ENCODE measurements at regions not wholly inside any gene's neighbourhood (a gene's known extent, or its start where the extent isn't known, plus 50 kb on each side); places are given as distances from the start of the nearest gene placed in this dataset.

DNA sequence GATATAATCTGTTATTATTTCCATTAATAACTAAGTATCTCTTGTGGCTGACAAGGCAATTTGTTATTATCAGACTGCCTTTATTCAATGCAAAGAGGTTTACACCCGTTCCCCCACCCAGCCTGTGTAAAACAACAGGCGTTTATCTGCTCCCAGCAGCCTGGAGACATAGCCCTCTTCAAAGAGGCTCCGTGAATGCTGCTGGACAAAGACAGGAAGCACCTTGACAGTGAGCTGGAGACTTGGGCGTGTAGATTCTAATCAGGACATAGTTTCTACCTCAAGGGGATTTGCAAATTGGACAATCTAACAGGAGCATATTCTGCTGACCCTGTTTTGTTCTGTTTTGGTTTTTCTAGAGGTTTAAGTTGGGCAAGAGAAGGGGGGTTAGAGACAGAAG lies 733.0 kb upstream of the KIRREL3 start:
- DNase-seq (ENCODE audit: low read depth) = no peak

DNA sequence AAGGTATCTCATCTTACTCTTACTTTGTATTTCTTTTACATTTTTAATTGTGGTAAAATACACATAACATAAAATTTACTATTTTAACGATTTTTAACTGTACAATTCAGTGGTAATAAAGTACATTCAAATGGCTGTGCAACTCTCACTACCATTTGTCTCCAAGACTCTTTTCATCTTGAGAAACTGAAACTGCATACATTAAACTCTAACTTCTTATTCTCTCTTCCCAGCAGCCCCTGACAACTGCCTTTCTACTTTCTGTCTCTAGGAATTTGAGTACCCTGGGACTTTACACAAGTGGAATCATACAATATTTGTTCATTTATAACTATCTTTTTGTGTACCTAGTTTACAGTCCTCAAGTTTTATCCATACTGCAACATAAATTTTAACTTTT lies 725.8 kb upstream of the KIRREL3 start:
- no peak for DNase-seq (ENCODE audit: low read depth)

DNA sequence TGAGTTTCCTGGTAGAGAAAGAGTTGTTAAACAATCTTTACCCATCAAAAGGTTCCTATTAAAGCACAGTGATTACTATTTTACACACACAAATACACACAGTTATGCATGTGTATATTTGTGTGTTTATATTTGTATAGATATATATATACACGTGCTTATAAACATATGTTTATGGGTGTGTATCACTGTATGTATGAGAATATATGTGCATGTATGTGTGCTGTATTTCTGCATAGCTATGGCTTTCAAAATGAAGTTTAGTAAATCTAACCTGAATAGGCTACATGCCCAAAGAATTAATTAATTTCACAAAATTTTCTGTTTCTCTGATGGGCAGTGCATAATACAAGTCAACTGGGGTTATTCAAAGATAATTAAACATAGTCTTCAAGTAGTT lies 723.1 kb upstream of the KIRREL3 start:
- no peak for DNase-seq (ENCODE audit: low read depth)

DNA sequence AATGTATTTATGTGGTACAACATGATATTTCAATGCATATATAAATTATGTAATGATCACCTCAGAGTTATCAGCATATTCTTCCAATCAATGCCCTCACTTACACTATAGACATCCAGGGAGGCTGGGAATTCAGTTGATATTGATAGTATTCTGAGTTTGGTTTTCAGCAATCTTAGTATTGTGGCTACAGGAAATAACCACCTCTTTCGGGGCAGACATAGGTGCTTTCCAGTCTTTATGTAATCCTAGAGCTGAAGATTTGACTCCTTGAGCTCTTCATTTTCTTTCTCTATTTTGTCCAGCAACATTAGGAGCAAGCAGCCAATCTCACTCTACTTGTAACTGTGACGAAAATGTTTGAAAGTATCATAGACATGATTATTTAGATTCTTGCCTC lies 712.7 kb upstream of the KIRREL3 start:
- no peak for DNase-seq (ENCODE audit: low read depth)

DNA sequence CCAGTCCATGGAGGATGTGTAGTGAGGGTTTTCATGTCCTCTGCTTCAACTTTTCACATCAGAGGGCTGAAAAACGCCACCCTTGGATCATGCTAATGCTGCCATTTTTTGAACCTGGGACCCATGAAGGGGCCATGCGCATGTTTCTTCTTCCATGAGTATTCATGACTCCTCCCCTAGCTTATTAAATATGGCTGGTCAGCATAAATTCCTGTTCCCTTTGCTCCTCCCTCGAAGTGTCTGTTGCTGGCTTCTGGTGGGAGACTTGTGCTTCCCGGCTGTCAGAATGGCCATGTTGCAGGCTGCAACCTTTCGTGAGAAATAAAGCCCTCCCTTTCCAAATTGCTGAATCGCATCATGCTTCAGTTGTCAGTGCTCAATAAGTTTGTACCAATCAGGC lies 711.2 kb upstream of the KIRREL3 start:
- DNase-seq (ENCODE audit: low read depth) = no peak

DNA sequence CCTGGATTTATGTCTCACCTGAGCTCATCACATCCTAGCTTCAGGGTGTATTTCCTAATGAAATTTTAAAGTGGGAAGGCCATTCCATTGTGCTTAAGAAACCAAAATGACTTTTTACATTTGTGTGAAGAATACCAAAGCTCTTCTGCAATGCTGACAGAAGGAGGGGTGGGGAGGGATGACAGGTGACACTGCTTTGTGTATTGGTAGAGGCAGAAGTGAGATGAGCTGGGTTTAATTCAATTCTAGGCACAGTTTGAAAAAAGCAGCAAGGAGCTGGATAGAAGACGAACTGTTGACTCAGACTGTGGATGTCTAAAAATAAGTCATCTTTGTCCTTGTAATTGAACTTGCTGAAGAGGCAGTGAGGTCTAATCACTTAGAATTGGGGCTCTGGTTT lies 710.3 kb upstream of the KIRREL3 start:
- no peak for DNase-seq (ENCODE audit: low read depth)

DNA sequence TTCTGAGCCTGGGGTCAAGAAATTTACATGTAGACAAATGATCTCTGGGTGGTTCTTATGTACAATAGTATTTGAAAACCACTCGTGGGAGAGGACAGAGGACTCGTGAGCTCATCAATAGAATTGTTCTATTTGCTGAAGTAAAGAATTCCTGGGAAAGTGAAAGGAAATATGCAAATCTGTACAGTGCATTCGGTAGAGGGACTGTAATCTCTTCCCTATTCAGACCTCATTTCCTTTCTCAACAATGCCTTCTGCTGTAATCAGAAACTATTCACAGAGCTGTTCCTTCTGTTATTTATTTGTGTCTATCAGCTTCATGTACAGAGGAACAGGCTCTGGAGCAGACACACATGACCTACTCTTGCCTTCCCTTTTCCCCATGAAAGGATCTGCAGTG lies 709.4 kb upstream of the KIRREL3 start:
- no peak for DNase-seq (ENCODE audit: low read depth)

DNA sequence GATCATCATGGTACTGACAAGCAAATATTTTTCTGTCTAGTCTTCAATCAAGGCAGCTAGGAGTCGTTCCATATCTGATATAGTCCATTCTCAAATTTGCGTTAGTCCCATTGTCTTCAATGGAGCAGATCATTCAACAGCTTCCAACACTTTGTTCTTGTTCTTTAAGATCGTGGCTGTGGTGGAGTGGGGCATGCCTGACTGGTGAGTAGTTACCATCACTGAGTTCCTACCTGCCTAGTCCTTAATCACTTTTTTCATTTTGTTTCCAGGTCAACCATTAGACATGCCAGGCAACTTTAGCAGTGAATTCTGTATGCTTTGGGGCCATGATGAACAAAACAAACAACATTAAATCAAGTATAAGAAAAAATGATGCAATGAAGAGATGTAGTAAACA lies 693.1 kb upstream of the KIRREL3 start:
- no peak for DNase-seq (ENCODE audit: low read depth)

DNA sequence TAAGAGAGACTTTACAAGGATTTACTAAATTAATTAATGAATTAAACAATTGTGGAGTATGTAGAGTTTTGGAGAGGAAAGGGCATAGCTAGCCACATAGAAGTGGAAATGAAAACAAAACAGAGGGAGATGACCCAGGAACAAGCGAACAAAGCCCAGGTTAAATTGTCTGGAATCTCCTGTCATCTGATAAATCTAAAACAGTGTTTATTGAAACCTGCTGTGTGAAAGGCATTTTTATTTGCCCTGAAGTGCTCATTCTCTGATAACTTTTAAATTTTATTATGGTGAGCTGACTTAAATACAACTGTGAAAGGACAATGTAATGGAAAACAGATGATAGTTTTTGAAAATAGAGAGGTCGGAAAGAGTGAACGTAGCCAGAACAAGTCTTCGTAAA lies 682.8 kb upstream of the KIRREL3 start:
- no peak for DNase-seq (ENCODE audit: low read depth)

DNA sequence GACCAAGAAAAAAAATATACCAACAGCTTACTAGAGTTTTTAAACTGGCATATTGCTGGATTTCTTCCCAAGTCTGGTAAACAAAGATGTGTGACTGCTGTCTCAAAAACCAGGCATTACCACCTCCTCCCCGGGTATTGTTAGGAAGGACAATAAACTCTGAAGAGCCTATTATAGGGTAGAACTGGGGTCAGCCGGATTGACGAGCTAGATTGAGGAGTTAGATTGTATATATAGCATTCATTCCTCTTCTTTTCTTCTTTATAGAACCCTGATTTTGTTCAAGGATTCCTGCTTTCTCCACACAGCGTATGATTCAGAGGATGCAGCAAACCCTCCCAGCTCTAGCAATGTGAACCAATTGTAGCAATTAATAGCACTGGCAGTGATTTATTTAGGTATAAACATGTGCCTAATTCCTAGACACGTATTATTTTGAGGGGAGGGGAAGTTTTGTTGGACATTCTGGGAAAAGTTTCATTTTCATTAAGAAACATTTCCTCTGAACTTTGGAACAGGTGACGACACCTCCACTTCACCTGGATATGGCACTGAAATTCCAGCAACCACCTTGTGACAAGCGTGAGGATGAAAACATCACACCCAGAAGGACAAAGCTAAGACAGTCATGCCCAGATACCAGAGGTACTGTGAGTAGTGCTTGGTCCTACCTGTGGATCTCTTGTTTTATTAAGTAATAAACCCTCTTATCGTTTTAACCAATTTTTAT lies 679.4 kb upstream of the KIRREL3 start:
- DNase-seq (ENCODE audit: low read depth) = no peak

DNA sequence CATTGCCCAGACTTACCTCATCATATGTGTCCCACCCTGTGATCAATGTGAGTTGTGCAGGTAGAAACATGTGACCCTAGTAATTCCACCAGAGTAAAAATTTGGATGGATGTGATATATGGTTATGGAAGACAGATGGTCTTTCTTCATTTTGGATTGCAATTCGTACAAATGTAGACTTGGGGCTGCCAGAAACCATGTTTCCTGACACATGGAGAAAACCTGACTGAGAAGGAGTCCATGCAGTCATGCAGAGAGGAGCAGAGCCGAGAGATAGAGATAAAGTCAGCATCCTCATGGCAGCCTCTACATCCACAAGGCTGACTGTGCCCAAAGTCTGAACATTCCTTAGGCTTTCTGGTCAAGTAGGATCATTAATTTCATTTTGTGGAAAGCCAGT lies 678.1 kb upstream of the KIRREL3 start:
- DNase-seq (ENCODE audit: low read depth) = no peak

DNA sequence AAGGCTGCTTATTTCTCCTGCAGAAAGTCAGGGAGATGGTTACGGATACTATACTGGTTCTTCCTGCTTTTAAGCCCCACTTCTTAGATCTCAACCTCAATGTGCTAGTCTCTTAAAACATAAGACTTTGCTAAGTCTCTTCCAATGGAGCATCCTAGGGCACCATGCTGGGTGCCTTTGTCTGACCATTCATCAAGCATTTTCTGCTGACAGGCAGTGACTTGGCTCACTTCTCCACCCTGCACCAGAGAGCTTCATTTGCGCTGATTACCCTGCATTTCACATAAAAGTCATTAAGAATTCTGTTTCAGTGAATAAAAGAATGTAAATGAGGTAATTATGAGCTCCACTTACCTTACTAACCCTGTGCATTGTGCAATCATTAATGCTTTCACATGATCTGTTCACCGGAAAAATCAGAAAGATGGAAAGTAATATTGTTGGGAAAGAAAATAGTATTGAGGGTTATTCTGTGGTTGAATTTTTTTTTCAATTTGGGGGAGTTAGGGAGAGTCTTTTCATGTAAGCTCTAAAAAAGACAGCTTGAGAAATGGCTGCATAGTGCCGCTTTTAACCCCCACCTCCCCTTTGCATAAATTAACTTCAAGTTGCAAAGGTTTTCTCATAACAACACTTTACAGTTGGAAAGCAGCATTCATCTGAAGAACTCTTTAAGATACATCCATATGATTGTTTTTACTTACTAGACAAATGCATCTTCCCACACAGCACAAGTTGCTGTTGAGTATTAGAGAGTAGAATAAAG lies 677.3 kb upstream of the KIRREL3 start:
- DNase-seq (ENCODE audit: low read depth) = no peak

DNA sequence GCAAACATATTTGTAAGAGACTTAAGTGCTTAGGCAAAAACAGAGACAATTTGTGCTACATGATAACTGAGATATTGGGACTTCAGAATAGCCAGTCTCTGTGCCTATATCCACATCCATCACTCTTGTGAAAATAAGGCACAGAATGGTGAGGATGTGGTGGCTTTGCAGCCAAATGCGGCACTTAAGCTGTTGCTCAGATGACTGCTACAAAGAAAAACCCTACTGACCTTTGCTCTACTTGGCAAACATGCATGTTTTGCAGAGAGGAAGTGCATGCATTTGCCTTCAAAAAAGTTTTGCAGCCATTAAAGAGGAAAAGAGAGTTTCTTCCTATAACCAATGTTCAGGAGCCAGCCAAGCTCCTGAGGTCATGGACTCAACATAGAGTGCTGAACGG lies 675.0 kb upstream of the KIRREL3 start:
- DNase-seq (ENCODE audit: low read depth) = no peak

DNA sequence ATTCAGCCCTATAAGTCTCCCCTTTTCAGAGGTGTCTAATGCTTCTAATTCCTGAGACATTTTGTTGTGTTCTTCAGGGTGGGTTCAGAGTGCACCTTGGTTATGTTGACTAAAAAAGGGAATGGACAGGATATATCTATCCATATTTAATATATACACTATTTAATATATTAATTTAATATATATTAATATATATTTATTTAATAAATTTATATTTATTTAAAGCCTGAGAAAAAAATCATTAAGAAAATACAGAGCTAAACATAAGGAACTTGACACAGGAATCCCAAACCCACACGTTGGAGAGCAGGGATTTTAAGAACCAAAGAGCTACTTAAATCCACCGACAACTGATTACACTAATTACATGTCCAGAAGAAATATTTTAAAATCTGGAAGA lies 674.2 kb upstream of the KIRREL3 start:
- no peak for DNase-seq (ENCODE audit: low read depth)

DNA sequence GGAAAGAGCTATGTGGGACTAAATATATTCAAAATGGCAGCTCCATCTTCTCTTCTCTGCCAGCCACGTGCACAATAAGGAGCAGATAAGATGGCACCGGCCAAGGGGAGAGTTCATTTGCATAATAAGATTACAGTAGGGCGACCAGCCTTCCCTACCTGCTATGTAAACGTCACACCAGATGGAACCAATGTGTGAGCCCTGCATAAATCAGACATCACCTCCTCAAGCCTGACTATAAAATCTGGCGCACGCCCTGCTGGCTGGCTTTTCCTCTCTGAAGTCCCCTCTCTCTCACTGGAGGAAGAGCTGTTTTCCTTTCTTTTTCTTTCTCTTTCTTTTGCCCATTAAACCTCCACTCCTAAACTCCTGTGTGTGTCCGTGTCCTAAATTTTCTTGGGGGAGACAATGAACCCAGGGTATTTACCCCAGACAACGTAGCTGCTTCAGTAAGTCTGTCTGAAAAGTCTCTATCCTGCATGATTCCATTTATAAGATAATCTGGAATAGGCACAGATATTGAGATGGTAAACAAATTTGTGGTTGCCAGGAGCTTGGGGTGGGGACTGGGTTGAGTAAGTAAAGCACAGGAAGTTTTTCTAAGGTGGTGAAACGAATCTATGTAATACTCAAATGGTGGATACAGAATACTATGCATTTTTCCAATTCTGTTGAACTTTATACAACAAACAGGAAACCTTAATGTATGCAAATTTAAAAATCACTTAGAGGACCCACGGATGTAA lies 670.0 kb upstream of the KIRREL3 start:
- DNase-seq (ENCODE audit: low read depth) = no peak

DNA sequence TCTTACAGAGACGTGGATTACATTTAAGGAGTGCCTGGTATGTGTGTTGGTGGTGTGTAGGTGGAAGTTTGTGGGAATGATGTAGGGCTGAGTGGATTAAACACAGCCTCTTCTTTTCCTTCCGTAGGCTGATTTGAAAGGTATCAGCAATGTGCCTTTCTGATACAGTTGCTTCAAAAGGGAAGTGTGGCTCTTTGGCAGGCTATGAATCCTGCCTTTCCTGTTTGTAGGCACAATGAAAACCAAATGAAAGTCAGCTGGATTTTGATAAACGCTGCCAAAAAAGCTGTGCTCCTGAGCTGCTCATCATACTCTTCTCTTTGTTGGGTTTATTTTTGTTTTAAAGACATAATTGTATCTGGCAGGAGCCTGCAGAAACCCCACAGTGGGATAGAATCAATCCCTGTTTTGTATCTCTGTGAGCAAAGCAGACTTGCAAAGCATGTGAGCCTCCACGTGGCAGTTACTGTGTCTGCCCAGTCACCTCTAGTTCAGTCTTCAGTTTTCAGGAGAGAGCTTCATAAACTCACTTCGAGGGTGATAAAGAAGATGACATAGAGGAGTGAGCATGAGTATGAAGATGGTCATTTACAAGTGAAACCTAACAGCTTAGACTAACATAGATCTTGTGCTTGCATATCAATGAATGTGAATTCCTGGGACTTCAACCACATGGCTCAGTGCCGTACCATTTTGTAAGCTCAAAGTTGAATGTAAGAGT lies 655.7 kb upstream of the KIRREL3 start:
- DNase-seq (ENCODE audit: low read depth) = no peak

DNA sequence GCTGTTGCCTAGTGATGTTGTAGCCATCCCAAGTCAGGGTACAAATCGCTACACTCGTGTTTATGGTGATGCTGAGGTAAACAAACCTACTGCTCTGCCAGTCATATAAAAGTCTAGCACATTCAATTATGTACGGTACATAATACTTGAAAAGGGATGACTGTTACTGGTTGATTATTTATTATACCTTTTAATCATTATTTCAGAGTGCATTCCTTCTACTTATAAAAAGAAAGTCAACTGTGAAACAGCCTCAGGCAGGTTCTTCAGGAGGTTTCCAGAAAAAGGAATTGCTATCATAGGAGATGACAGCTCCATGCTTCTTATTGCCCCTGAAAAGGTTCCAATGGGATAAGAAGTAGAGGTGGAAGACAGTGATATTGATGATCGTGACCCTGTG lies 652.5 kb upstream of the KIRREL3 start:
- DNase-seq (ENCODE audit: low read depth) = no peak

DNA sequence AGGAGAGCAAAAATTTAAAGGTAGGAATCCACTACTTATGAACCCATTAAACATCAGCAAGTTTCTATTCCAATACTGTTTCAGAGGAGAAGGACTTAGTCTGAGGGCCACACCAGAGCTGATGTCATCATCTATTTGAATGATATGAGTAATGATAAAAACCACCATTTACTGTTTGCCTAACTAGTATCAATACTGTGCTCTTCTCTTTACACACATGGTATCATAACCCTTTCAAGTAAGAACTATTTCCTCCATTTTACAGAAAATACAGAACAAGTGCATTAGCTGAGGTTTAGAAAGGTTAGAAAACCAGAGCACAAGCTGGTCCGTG lies 651.3 kb upstream of the KIRREL3 start:
- no peak for DNase-seq (ENCODE audit: low read depth)

DNA sequence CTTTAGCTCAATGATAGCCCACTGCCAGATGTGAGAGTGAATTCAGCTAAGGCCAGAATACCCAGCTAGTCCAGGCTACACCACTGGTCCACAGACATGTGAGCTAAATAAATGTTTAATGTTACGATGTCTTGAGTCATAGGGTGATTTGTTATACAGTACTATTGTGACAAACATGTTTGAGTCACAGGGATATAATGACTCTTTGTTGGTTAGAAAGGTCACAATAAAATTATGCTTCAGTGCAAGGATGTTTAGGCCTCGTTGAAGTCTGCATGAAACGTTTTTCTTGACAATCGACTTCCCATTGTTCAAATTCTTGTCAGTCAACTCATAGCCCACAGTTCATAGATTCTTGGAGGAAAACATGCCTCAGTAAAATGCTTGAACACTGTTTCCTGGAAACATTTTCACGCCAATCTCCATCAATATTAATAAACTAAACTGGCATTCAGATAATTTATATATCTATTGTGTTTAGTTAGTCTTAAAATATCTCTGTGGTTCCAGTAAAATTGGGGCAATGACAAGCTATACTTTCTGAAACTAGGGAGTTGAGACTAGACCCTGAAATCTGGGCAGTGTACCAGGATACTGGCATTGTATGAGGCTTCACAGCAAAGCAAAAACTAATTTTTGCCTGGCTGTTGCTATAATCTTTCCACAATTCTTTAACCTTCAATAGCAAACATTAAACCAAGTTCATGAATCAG lies 650.8 kb upstream of the KIRREL3 start:
- no peak for DNase-seq (ENCODE audit: low read depth)

DNA sequence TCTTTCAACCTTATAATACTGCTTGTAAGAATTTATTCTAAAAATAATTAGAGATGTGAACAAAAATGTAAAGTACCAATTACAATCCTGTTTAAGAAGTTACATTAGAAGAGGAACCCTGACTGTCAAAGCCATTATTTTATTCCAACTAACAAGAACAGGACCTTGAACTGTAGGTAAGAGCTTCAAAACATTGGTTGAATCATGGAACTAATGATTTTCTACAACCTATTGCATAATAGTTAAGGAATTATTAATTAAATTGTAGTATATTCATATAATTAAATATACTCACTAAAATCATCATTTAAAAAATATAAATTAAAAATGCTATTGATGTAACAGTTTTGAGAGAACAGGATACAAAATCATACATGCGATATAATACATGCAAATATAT lies 649.4 kb upstream of the KIRREL3 start:
- no peak for DNase-seq (ENCODE audit: low read depth)

DNA sequence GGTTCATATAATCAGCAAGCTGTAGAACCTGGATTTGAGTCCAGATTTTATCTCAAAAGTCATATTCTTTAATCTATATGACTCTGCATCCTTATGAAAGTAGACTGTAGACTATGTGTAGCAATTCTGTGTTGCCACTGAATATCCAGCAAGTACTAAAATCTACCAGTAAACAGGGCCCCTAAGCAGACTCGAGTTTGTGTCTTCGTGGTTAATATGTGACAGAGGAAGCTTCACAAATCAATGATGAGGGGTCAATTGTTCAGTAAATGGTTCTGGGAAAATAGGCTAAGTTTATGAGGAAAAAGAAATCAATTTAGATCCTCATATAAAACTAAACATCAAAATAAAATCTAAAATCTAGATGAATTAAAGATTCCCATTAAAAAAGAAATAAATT lies 648.5 kb upstream of the KIRREL3 start:
- DNase-seq (ENCODE audit: low read depth) = no peak

DNA sequence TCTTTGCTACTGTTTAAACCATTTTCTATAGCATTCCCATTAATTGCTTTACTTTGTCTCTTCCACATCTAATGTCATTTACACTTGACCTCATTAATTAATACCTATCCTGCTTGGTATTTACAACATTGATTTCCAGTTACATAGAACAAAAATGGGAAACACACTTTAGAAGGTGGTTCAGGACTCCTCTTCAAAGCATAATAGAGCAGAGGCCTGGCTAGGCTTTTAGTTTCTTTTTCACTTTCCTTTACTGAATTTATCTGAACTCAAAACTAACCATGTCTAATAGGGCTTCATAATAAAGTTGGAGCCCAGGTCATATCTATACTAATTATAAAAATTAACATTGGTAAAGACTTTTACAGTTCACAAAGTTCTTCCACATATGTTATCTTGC lies 648.0 kb upstream of the KIRREL3 start:
- no peak for DNase-seq (ENCODE audit: low read depth)

Measured in activated gamma-delta T cell treated with anti-CD3 and anti-CD28 coated beads, Interleukin-2, amount 50 U/mL, for 16 hours (primary cell).